ENCODE measurements at regions not wholly inside any gene's neighbourhood (a gene's known extent, or its start where the extent isn't known, plus 50 kb on each side); places are given as distances from the start of the nearest gene placed in this dataset.

DNA sequence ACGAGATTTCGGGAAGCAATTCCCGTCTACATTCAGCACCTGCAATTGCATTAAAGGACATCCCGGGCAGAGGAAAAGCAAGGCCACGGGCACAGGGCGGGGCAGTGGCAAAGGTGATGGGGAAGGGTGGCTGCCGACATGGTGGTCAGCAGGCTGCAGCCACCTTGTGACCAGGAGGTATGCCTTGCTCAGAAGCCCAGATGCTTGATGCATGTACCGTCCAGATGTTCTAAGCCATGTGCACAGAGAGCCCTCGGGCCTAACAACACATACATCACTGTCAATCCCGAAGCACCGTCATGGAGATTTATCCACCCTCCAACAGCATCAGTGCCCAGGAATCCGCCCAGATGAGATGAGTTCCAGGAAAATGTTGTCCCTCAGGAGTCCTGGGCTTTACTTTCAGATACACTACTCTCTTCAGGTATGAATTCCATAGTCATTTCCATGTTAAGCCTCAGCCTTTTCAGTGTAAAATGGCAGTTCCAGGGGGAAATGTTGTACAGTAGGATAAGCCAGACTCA lies 77.8 kb upstream of the FRMD1 start:
- TF ChIP-seq, protein P1, sequence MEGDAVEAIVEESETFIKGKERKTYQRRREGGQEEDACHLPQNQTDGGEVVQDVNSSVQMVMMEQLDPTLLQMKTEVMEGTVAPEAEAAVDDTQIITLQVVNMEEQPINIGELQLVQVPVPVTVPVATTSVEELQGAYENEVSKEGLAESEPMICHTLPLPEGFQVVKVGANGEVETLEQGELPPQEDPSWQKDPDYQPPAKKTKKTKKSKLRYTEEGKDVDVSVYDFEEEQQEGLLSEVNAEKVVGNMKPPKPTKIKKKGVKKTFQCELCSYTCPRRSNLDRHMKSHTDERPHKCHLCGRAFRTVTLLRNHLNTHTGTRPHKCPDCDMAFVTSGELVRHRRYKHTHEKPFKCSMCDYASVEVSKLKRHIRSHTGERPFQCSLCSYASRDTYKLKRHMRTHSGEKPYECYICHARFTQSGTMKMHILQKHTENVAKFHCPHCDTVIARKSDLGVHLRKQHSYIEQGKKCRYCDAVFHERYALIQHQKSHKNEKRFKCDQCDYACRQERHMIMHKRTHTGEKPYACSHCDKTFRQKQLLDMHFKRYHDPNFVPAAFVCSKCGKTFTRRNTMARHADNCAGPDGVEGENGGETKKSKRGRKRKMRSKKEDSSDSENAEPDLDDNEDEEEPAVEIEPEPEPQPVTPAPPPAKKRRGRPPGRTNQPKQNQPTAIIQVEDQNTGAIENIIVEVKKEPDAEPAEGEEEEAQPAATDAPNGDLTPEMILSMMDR (IDR thresholded peaks at IDR 0.05; ENCODE audit: low read length), result no peak
- no peak for TF ChIP-seq EZH2 (optimal IDR thresholded peaks at IDR 0.05; ENCODE audit: low read depth, low read length)
